ENCODE measurements at regions not wholly inside any gene's neighbourhood (a gene's known extent, or its start where the extent isn't known, plus 50 kb on each side); places are given as distances from the start of the nearest gene placed in this dataset.
"Not testable (repeated sequence)": the region's sequence is repeated elsewhere in the genome, so short reads cannot be mapped to it uniquely, and the experiment has no call there.

- TF ChIP-seq ZNF274 (IDR thresholded peaks at IDR 0.05; ENCODE audit: low read depth, low read length), result no peak
- no peak overlapping the region for H3K4me3 ChIP-seq (ENCODE audit: low read length)
Measured at GRCh38 chr1:38741341-38741740, 118.2 kb downstream of the RRAGC start.

GRCh38 chr1:38740487-38740886 is 119.1 kb downstream of the RRAGC start:
- no peak overlapping the region for H3K4me3 ChIP-seq (ENCODE audit: low read length)
- TF ChIP-seq ZNF274 (IDR thresholded peaks at IDR 0.05; ENCODE audit: low read depth, low read length), result no peak

GRCh38 chr1:38738207-38738606 is 121.4 kb downstream of the RRAGC start:
- no peak for TF ChIP-seq ZNF274 (IDR thresholded peaks at IDR 0.05; ENCODE audit: low read depth, low read length)
- H3K4me3 ChIP-seq (ENCODE audit: low read length), result no peak overlapping the region

- no peak for TF ChIP-seq ZNF274 (IDR thresholded peaks at IDR 0.05; ENCODE audit: low read depth, low read length)
- H3K4me3 ChIP-seq (ENCODE audit: low read length), result no peak overlapping the region
Measured at GRCh38 chr1:38736399-38736798, 123.2 kb downstream of the RRAGC start.

- no peak for TF ChIP-seq ZNF274 (IDR thresholded peaks at IDR 0.05; ENCODE audit: low read depth, low read length)
- no peak overlapping the region for H3K4me3 ChIP-seq (ENCODE audit: low read length)
Measured at GRCh38 chr1:38735651-38736161, 123.9 kb downstream of the RRAGC start.

GRCh38 chr1:38733761-38734160 is 125.8 kb downstream of the RRAGC start:
- no peak for TF ChIP-seq ZNF274 (IDR thresholded peaks at IDR 0.05; ENCODE audit: low read depth, low read length)

GRCh38 chr1:38730511-38731397 is 128.8 kb downstream of the RRAGC start:
- TF ChIP-seq ZNF274 (IDR thresholded peaks at IDR 0.05; ENCODE audit: low read depth, low read length), result no peak
- no peak overlapping the region for H3K4me3 ChIP-seq (ENCODE audit: low read length)

More at GRCh38 chr1:38733761-38734160, 125.8 kb downstream of the RRAGC start:
- no peak overlapping the region for H3K4me3 ChIP-seq (ENCODE audit: low read length)

GRCh38 chr1:38728585-38728908 is 131.0 kb downstream of the RRAGC start:
- H3K4me3 ChIP-seq (ENCODE audit: low read length), result no peak overlapping the region
- no peak for TF ChIP-seq ZNF274 (IDR thresholded peaks at IDR 0.05; ENCODE audit: low read depth, low read length)

GRCh38 chr1:38727684-38728584 is 131.6 kb downstream of the RRAGC start:
- no peak overlapping the region for H3K4me3 ChIP-seq (ENCODE audit: low read length)
- no peak for TF ChIP-seq ZNF274 (IDR thresholded peaks at IDR 0.05; ENCODE audit: low read depth, low read length)

GRCh38 chr1:38725321-38725961 is 134.1 kb downstream of the RRAGC start:
- not testable (repeated sequence) for H3K4me3 ChIP-seq (ENCODE audit: low read length)

- TF ChIP-seq ZNF274 (IDR thresholded peaks at IDR 0.05; ENCODE audit: low read depth, low read length), result no peak
- H3K4me3 ChIP-seq (ENCODE audit: low read length), result no peak overlapping the region
Measured at GRCh38 chr1:38724160-38725131, 135.1 kb downstream of the RRAGC start.

- H3K4me3 ChIP-seq (ENCODE audit: low read length), result no peak overlapping the region
- TF ChIP-seq ZNF274 (IDR thresholded peaks at IDR 0.05; ENCODE audit: low read depth, low read length), result no peak
Measured at GRCh38 chr1:38721816-38722215, 137.8 kb downstream of the RRAGC start.

GRCh38 chr1:38719880-38720279 is 139.7 kb downstream of the RRAGC start:
- H3K4me3 ChIP-seq (ENCODE audit: low read length), result no peak overlapping the region
- TF ChIP-seq ZNF274 (IDR thresholded peaks at IDR 0.05; ENCODE audit: low read depth, low read length), result no peak

Data from GM08714 (cell line).